WERI-Rb-1 (cell line): ENCODE measurements at regions not wholly inside any gene's neighbourhood (a gene's known extent, or its start where the extent isn't known, plus 50 kb on each side); places are given as distances from the start of the nearest gene placed in this dataset.
"Not testable (repeated sequence)": the region's sequence is repeated elsewhere in the genome, so short reads cannot be mapped to it uniquely, and the experiment has no call there.

Source experiments
- DNase-seq: peaks from one replicate; pipeline ENCODE4 v3.0.0-alpha.2; 2020
- H3K27ac ChIP-seq: fragments of 250-450 bp; sonication (Bioruptor Pico); 2 replicates; pipeline ENCODE4 v1.5.1; 2020; ENCODE audit warnings: mild to moderate bottlenecking, moderate library complexity
- H3K27me3 ChIP-seq: fragments of 250-450 bp; sonication (Bioruptor Pico); 2 replicates; pipeline ENCODE4 v1.5.1; 2021; ENCODE audit warnings: mild to moderate bottlenecking, low read depth, moderate library complexity; ENCODE audit not compliant: insufficient read depth, severe bottlenecking
- H3K36me3 ChIP-seq: fragments of 250-450 bp; sonication (Bioruptor Pico); 2 replicates; pipeline ENCODE4 v1.5.1; 2020; ENCODE audit warnings: mild to moderate bottlenecking, moderate library complexity
- H3K4me3 ChIP-seq: 2 replicates; pipeline ENCODE4 v1.5.1; 2011; ENCODE audit warnings: low read depth, mild to moderate bottlenecking, control low read depth, low read length
- H3K9me3 ChIP-seq: fragments of 250-450 bp; sonication (Bioruptor Pico); 2 replicates; pipeline ENCODE4 v1.5.1; 2021; ENCODE audit warnings: mild to moderate bottlenecking, moderate library complexity; ENCODE audit not compliant: severe bottlenecking
- CTCF ChIP-seq: IDR thresholded peaks from 2 replicates; pipeline ENCODE4 v1.5.1; 2011; ENCODE audit warnings: low read depth, mild to moderate bottlenecking, control low read depth, inconsistent platforms, low read length

GRCh38 chr7:149635561-149636329 is 137.6 kb downstream of the ZNF467 start:
- Histone ChIP-seq H3K27ac (no peak overlapping the region), H3K4me3 (no peak overlapping the region), H3K36me3 (no peaks in the 10 kb centered on the region), H3K27me3 (no peaks in the 10 kb centered on the region), H3K9me3 (no peaks in the 10 kb centered on the region)
- TF ChIP-seq CTCF: no peak
- no peak for DNase-seq

DNA sequence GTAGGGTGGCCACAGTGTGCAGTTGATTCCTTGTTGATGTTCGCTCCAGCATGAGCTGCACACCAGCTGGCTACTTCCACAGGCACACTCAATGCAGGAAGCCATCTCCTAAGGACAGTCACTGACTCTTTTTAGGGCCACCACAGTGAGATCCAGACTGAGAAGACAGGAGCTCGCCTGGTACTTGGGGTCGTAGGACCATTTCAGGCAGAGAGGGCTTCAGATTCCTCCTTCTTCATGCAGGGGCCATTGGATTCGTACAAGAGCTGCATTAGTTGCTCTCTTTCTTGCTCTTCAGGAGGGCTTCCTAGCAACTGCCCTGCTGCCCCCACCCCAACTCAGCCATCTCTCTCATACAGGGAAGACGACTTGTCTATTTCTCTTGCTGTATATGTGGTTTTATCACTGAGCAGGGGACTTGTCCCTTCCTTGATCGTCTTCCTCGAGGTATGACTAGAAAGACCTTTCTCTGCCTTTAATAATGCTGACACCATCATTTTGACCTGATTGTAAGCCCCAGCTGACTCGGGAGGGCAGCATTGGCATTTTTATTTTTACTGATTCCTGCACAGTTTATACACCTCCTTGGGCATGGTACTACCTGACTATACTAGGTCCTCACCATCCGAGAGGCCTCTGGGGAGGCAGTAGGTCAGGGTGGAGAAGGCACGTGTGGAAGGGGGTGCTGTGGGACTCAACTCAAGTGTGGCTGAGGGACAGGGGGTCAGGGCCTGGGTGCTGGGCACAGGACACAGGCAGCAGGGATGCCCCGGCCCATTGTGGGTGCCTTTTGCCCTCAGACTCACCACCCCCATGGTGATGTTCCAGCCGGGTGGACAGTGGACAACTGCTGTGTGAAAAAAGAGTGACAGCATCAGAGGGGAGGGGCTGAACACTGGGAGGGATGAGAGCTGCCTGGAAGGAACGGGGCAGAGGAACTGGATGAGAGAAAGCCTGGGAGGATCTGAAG is 136.7 kb upstream of the ZNF746 start:
- DNase-seq: no peak
- no peaks in the 10 kb centered on the region for H3K36me3 ChIP-seq
- H3K27me3 ChIP-seq: no peaks in the 10 kb centered on the region
- no peak overlapping the region for H3K27ac ChIP-seq
- TF ChIP-seq CTCF: no peak
- H3K4me3 ChIP-seq: no peak overlapping the region
- no peaks in the 10 kb centered on the region for H3K9me3 ChIP-seq

- not testable (repeated sequence) for H3K4me3 ChIP-seq, H3K9me3 ChIP-seq, H3K27me3 ChIP-seq, DNase-seq, H3K36me3 ChIP-seq, H3K27ac ChIP-seq
Measured at GRCh38 chr7:149628361-149629149, 130.9 kb upstream of the ZNF746 start.

DNA sequence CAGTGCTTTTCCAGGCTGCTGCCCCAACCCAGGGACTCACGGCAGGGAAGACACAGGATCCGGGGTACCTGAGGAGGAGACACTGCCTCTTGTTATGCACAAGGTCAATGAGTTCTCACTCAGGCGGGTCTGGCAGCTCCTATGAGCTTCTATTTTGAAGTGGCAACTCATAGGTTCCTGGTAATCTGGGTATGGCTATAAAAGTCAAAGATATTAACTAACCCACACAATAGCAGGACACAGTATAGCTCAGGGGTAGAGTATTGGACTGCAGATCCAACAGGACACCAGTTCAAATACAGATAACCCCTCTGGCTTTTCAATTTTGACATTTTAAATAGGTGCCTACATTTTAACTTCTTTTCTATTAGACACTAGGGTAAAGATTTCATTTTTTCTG is 130.3 kb upstream of the ZNF746 start:
- no peaks in the 10 kb centered on the region for H3K27me3 ChIP-seq
- H3K36me3 ChIP-seq: peaks cover under 1% of the 10 kb centered on the region
- DNase-seq: no peak
- H3K9me3 ChIP-seq: no peaks in the 10 kb centered on the region
- no peak overlapping the region for H3K4me3 ChIP-seq
- TF ChIP-seq CTCF: no peak
- no peak overlapping the region for H3K27ac ChIP-seq

- H3K27me3 ChIP-seq: no peaks in the 10 kb centered on the region
- no peak overlapping the region for H3K27ac ChIP-seq
- DNase-seq: no peak
- peaks cover 8% of the 10 kb centered on the region for H3K36me3 ChIP-seq
- H3K9me3 ChIP-seq: no peaks in the 10 kb centered on the region
- no peak overlapping the region for H3K4me3 ChIP-seq
- TF ChIP-seq CTCF: no peak
Measured at GRCh38 chr7:149626972-149627371, 129.4 kb upstream of the ZNF746 start.
